Activated T-cell treated with anti-CD3 and anti-CD28 coated beads, Interleukin-2, amount 50 U/mL, for 4 hours (primary cell): ENCODE measurements at regions not wholly inside any gene's neighbourhood (a gene's known extent, or its start where the extent isn't known, plus 50 kb on each side); places are given as distances from the start of the nearest gene placed in this dataset.
"Not testable (repeated sequence)": the region's sequence is repeated elsewhere in the genome, so short reads cannot be mapped to it uniquely, and the experiment has no call there.

Experiments
- ATAC-seq, 2 donors: fragments of 200-7000 bp; cut with Tn5 transposase; one replicate each; pipeline ENCODE4 v1.10.0; 2021
- DNase-seq: peaks from one replicate; pipeline ENCODE4 v3.0.0-alpha.2; 2020
- H3K27me3 Mint-ChIP-seq: one replicate; pipeline ENCODE4 v1.8.0; 2021; ENCODE audit warnings: low read depth, mixed read lengths
- H3K36me3 Mint-ChIP-seq: one replicate; pipeline ENCODE4 v1.8.0; 2022; ENCODE audit warnings: mixed read lengths; ENCODE audit not compliant: insufficient read depth
- H3K4me1 Mint-ChIP-seq: one replicate; pipeline ENCODE4 v1.8.0; 2021; ENCODE audit warnings: low read depth, mixed read lengths
- H3K4me3 Mint-ChIP-seq: one replicate; pipeline ENCODE4 v1.8.0; 2021; ENCODE audit warnings: mild to moderate bottlenecking, moderate library complexity, mixed read lengths
- H3K9me3 Mint-ChIP-seq: one replicate; pipeline ENCODE4 v1.8.0; 2021; ENCODE audit warnings: mixed read lengths

GRCh38 chr14:66293533-66294105 lies 192.6 kb upstream of the CCDC196 start:
- DNase-seq (no peak), ATAC-seq (no peak)
- H3K27me3 Mint-ChIP-seq, result no peaks in the 10 kb centered on the region

GRCh38 chr14:66295386-66295785 lies 190.8 kb upstream of the CCDC196 start:
- no peak overlapping the region for H3K4me3 Mint-ChIP-seq
- no peak for DNase-seq
- peaks cover 4% of the 10 kb centered on the region for H3K9me3 Mint-ChIP-seq
- no peak for ATAC-seq
- H3K27me3 Mint-ChIP-seq, result no peaks in the 10 kb centered on the region
- H3K4me1 Mint-ChIP-seq, result peaks cover 6% of the 10 kb centered on the region
- peaks cover 2% of the 10 kb centered on the region for H3K36me3 Mint-ChIP-seq

More at GRCh38 chr14:66293533-66294105, 192.6 kb upstream of the CCDC196 start:
- peaks cover 6% of the 10 kb centered on the region for H3K4me1 Mint-ChIP-seq
- peaks cover 2% of the 10 kb centered on the region for H3K36me3 Mint-ChIP-seq
- no peak overlapping the region for H3K4me3 Mint-ChIP-seq
- H3K9me3 Mint-ChIP-seq, result peaks cover 4% of the 10 kb centered on the region

DNA sequence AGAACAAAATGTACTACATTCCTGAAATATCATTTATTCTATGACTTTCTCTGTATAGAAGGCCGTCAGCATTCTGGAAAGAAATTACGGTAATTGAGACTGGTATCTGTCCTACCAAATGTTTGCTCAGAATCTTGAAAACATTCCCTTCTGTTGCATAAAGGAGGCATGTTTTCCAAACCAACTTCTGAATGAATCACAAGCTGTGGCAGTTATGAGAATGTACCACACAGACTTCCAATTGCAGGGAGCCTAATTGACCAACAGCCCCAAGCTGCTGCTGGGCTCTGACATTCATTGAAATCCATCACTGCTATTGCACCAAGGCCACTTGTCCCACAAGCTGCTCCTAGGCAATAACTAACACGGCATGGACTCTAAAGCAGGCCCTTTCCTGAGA lies 185.3 kb upstream of the CCDC196 start:
- Mint-ChIP-seq H3K9me3 (peaks cover 7% of the 10 kb centered on the region), H3K36me3 (no peaks in the 10 kb centered on the region), H3K27me3 (no peaks in the 10 kb centered on the region), H3K4me1 (no peaks in the 10 kb centered on the region), H3K4me3 (no peak overlapping the region)
- ATAC-seq (no peak), DNase-seq (no peak)

- Mint-ChIP-seq H3K27me3 (no peaks in the 10 kb centered on the region), H3K36me3 (peaks cover 3% of the 10 kb centered on the region), H3K9me3 (peaks cover 3% of the 10 kb centered on the region), H3K4me3 (no peak overlapping the region), H3K4me1 (no peaks in the 10 kb centered on the region)
- no peak for DNase-seq
- no peak for ATAC-seq
Measured at GRCh38 chr14:66306101-66306500, 180.1 kb upstream of the CCDC196 start.

GRCh38 chr14:66311058-66311457 lies 175.1 kb upstream of the CCDC196 start:
- Mint-ChIP-seq H3K4me3 (no peak overlapping the region), H3K4me1 (no peaks in the 10 kb centered on the region), H3K27me3 (peaks cover 2% of the 10 kb centered on the region), H3K36me3 (peaks cover 3% of the 10 kb centered on the region), H3K9me3 (no peaks in the 10 kb centered on the region)
- DNase-seq, result no peak
- ATAC-seq, result no peak

- ATAC-seq (no peak), DNase-seq (no peak)
- Mint-ChIP-seq H3K27me3 (peaks cover 2% of the 10 kb centered on the region), H3K36me3 (peaks cover 2% of the 10 kb centered on the region), H3K9me3 (no peaks in the 10 kb centered on the region), H3K4me1 (no peaks in the 10 kb centered on the region), H3K4me3 (no peak overlapping the region)
Measured at GRCh38 chr14:66311990-66312389, 174.2 kb upstream of the CCDC196 start.

DNA sequence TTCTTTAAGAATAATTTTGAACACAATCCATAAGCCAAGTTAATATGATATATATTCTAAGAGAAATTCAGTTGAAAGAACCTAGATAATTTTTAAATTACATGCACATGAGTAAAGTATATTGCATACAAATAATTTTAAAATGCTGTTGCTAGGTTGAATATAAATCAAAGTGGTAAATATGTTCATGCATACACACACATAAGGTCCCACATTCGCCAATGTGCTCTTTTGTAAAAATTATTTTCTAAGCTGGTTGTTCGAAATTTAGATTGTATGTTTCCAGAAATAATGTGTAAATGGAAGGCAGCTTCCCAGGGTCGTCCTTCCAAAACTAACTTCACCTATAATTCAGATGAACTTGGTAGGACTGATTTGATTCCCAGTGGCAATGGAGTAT lies 173.7 kb upstream of the CCDC196 start:
- Mint-ChIP-seq H3K27me3 (peaks cover 2% of the 10 kb centered on the region), H3K4me1 (no peaks in the 10 kb centered on the region), H3K4me3 (no peak overlapping the region), H3K36me3 (peaks cover 3% of the 10 kb centered on the region), H3K9me3 (peaks cover 4% of the 10 kb centered on the region)
- no peak for ATAC-seq
- DNase-seq, result no peak

DNA sequence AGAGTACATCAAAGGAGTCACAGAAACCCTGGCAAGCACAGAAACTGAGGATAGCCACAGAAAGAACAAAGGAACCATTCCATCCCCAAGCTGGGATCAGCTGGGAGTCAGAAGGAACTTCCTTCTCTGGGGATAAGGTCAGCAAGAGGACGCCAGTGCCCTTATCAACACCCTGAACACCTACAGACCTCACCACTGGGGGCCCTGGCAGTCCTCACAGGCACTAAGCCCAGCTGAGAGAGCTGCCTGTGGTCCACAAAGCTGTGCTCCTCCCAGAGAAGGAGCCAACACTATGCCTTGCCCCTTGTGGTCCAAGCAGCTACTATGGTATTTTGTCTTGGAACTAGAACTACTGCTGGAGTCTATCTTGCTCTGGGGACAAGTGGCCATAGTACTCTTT lies 171.1 kb upstream of the CCDC196 start:
- Mint-ChIP-seq H3K27me3 (peaks cover 2% of the 10 kb centered on the region), H3K4me1 (no peaks in the 10 kb centered on the region), H3K9me3 (peaks cover 20% of the 10 kb centered on the region), H3K4me3 (no peak overlapping the region), H3K36me3 (peaks cover 3% of the 10 kb centered on the region)
- DNase-seq (no peak), ATAC-seq (no peak)

- Mint-ChIP-seq H3K4me3 (no peak overlapping the region), H3K9me3 (peaks cover 23% of the 10 kb centered on the region), H3K36me3 (peaks cover 3% of the 10 kb centered on the region), H3K4me1 (no peaks in the 10 kb centered on the region), H3K27me3 (peaks cover 2% of the 10 kb centered on the region)
- no peak for DNase-seq
- ATAC-seq, result no peak
Measured at GRCh38 chr14:66315548-66315947, 170.6 kb upstream of the CCDC196 start.

- Mint-ChIP-seq H3K9me3 (peaks cover 19% of the 10 kb centered on the region), H3K4me3 (no peak overlapping the region), H3K36me3 (no peaks in the 10 kb centered on the region), H3K4me1 (no peaks in the 10 kb centered on the region), H3K27me3 (no peaks in the 10 kb centered on the region)
- no peak for DNase-seq
- ATAC-seq, result no peak
Measured at GRCh38 chr14:66322564-66322963, 163.6 kb upstream of the CCDC196 start.

DNA sequence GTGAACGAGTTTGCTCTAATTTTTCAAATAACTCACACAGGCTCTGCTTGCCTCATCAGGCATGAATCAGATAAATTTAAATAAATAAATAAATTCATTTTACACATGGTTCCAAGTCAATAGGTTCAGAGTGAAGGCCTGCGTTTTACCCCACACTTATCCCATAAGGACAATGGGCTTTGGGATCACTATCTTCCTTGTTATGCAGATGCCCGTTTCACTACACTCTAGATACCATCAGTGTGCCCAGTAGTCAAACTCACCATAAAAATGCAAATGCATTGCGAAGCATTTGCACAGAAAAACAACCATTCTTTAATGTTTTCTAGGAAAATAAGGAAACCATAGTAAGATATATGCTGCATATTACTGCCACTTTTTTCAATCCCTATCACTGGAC lies 155.9 kb upstream of the CCDC196 start:
- H3K9me3 Mint-ChIP-seq, result peaks cover 3% of the 10 kb centered on the region
- no peaks in the 10 kb centered on the region for H3K36me3 Mint-ChIP-seq
- H3K4me1 Mint-ChIP-seq, result no peaks in the 10 kb centered on the region
- H3K27me3 Mint-ChIP-seq, result peaks cover 5% of the 10 kb centered on the region
- no peak for DNase-seq
- H3K4me3 Mint-ChIP-seq, result no peak overlapping the region
- ATAC-seq, result no peak

- Mint-ChIP-seq H3K36me3 (no peaks in the 10 kb centered on the region), H3K4me1 (no peaks in the 10 kb centered on the region), H3K27me3 (peaks cover 5% of the 10 kb centered on the region), H3K9me3 (peaks cover 3% of the 10 kb centered on the region), H3K4me3 (no peak overlapping the region)
- ATAC-seq (no peak), DNase-seq (no peak)
Measured at GRCh38 chr14:66330916-66331315, 155.3 kb upstream of the CCDC196 start.

GRCh38 chr14:66333293-66333692 lies 152.9 kb upstream of the CCDC196 start:
- DNase-seq, H3K36me3 Mint-ChIP-seq, H3K27me3 Mint-ChIP-seq, H3K4me1 Mint-ChIP-seq, H3K4me3 Mint-ChIP-seq, H3K9me3 Mint-ChIP-seq, ATAC-seq: not testable (repeated sequence)

- Mint-ChIP-seq H3K4me3 (no peak overlapping the region), H3K27me3 (no peaks in the 10 kb centered on the region)
- no peak for ATAC-seq
Measured at GRCh38 chr14:66341239-66341638, 144.9 kb upstream of the CCDC196 start.

DNA sequence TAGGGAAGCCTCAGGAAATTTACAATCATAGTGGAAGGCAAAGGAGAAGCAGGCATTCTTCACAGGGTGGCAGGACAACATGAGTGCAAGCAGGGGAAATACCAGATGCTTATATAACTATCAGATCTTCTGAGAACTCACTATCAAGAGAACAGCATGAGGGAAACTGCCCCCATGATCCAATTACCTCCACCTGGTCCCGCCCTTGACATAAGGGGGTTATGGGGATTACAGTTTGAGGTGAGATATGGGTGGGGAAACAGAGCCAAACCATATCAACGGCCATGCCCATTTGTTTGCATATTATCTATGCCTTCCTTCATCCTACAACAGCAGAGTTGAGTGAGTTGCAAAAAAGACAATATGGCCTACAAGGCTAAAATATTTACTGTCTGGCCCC lies 140.2 kb upstream of the CCDC196 start:
- ATAC-seq, result no peak

More at GRCh38 chr14:66341239-66341638, 144.9 kb upstream of the CCDC196 start:
- no peaks in the 10 kb centered on the region for H3K4me1 Mint-ChIP-seq
- no peaks in the 10 kb centered on the region for H3K36me3 Mint-ChIP-seq
- DNase-seq, result no peak
- H3K9me3 Mint-ChIP-seq, result no peaks in the 10 kb centered on the region

GRCh38 chr14:66351310-66351709 lies 134.9 kb upstream of the CCDC196 start:
- no peak for DNase-seq
- Mint-ChIP-seq H3K4me3 (no peak overlapping the region), H3K36me3 (peaks cover 7% of the 10 kb centered on the region), H3K9me3 (peaks cover 39% of the 10 kb centered on the region), H3K27me3 (peaks cover 3% of the 10 kb centered on the region), H3K4me1 (no peaks in the 10 kb centered on the region)
- ATAC-seq, result no peak

More for the DNA sequence above, 140.2 kb upstream of the CCDC196 start:
- H3K9me3 Mint-ChIP-seq, result peaks cover 29% of the 10 kb centered on the region
- no peaks in the 10 kb centered on the region for H3K4me1 Mint-ChIP-seq
- no peak overlapping the region for H3K4me3 Mint-ChIP-seq
- DNase-seq, result no peak
- peaks cover 3% of the 10 kb centered on the region for H3K27me3 Mint-ChIP-seq
- H3K36me3 Mint-ChIP-seq, result peaks cover 7% of the 10 kb centered on the region
